ENCODE measurements at regions not wholly inside any gene's neighbourhood (a gene's known extent, or its start where the extent isn't known, plus 50 kb on each side); places are given as distances from the start of the nearest gene placed in this dataset.

DNA sequence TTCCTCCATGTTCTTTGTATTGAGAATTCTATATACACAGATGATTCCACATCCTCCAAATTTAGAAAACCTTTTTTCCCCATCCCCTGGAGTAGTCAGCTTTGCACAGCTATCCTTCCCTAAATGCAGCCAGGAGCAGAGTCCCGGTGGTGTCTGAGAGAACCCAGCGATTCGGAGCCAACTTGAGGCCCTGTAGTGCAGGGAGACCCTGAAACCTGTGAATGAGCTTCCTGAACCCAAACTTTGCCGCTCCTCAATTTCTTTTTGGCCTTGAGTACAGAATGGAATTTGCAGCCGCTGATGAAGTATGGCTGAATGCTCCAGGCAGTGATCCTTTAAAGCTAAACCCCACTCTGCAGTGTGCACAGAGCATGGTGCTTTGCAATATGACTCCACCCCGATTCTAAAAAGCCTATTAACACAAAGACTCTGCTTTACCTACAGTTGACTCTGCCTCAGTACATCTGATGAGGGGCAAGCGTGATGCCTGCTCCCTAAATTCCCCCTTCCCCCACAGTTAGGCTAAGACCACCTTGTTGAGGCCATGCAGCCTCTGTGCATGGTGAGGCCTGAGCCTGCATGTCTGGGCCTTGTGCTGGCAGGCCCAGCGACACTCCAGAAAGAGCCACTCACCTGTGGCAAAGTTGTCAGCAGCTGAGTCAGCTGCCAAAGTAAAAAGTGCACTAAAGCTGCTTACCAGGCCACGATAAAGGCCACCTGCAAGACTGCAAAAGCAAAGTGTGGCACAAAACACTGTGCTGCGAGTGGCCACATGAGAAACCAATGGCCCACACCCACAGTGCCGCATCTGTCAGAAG lies 82.1 kb downstream of the PLEKHG1 start:
- TF ChIP-seq CTCF (conservative IDR thresholded peaks at IDR 0.05; ENCODE audit: low read depth, low read length) (no peak), EZH2 (IDR thresholded peaks at IDR 0.05; ENCODE audit: low read length, unreplicated experiment) (no peak)

Data from PC-3 (cell line).